ENCODE measurements at regions not wholly inside any gene's neighbourhood (a gene's known extent, or its start where the extent isn't known, plus 50 kb on each side); places are given as distances from the start of the nearest gene placed in this dataset.
"Not testable (repeated sequence)": the region's sequence is repeated elsewhere in the genome, so short reads cannot be mapped to it uniquely, and the experiment has no call there.

DNA sequence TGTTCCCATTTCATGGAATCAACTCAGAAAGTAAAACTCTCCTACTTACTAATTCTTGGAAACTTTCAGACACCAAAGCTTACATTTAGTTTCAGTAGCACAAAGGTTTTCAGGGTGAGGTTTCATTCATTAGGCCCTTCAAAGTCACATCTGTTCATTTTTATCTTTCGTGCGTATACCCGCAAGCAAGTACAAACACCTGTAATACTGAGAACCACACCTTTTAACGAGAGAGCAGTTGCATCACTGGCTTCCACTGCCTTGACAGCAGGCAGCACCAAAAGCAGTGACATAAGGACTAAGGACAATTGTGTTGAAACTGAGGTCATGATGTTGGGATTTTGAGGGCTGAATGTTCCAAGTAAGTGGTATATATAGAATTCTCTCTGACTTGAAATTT, 60.5 kb downstream of the GOLGA6L22 start:
- not testable (repeated sequence) for H3K4me1 ChIP-seq (ENCODE audit: insufficient read depth, low read length); H3K9me3 ChIP-seq (ENCODE audit: low read depth, low read length); H3K27me3 ChIP-seq (ENCODE audit: insufficient read depth, low read length); H3K4me3 ChIP-seq (ENCODE audit: low read length)

DNA sequence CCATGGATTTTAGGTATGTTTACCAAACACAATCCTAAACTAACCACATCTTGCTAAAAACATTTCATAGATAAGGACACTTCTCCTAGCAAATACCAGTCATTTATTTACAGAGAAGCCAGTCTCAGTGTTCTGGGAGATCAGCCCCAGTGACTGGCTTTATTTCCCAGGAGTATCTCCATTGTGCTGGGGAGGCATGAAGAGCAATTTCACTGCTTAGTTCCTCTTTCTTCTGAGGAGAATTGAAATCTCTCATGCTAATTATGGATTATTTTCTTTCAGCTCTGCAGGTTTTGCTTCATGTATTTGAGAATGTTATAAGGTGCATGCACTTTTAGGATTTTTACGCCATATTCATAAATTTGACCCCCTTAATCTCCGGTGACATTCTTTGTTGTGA, 67.8 kb downstream of the GOLGA6L22 start:
- not testable (repeated sequence) for H3K27me3 ChIP-seq (ENCODE audit: insufficient read depth, low read length); H3K4me1 ChIP-seq (ENCODE audit: insufficient read depth, low read length); H3K4me3 ChIP-seq (ENCODE audit: low read length); H3K9me3 ChIP-seq (ENCODE audit: low read depth, low read length)

DNA sequence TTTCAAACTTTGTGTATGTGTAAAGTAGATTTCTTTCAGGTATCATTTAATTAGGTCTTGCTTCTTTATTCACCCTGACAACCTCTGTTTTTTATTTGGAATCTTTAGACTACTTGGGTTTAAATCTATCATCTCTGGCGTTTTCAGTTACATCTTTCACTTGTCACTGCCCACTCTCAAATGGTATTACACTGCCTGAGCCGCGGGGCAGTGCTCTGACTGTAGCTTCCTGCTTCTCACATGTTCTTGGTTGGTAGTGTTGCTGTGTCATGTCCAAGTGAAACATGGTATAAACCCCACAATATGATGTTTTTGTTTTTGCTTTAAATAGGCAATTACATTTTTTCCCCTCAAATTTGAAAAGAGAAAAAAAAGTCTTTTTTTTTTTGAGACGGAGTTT, 68.3 kb downstream of the GOLGA6L22 start:
- H3K4me1 ChIP-seq (ENCODE audit: insufficient read depth, low read length); H3K9me3 ChIP-seq (ENCODE audit: low read depth, low read length); H3K4me3 ChIP-seq (ENCODE audit: low read length); H3K27me3 ChIP-seq (ENCODE audit: insufficient read depth, low read length): not testable (repeated sequence)

DNA sequence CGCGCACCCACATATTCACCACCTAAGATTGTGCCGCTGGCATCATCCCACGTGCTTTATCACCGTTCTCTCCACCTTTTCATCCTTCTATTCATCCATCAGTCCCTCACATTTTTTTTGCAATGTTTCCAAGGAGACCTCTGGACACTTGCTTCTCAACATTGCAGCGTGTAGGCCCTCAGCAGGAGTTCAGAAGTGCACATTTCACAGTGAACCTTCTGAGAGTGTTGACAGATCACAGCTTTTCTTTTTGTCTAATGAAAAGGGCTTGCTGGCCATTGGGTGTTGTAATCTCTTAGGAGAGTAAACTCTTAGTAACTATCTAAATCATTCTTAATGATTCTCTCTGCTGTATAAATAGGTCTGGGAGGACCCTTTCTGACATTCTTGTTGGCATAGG, 70.5 kb downstream of the GOLGA6L22 start:
- H3K27me3 ChIP-seq (ENCODE audit: insufficient read depth, low read length); H3K4me1 ChIP-seq (ENCODE audit: insufficient read depth, low read length); H3K4me3 ChIP-seq (ENCODE audit: low read length); H3K9me3 ChIP-seq (ENCODE audit: low read depth, low read length): not testable (repeated sequence)

DNA sequence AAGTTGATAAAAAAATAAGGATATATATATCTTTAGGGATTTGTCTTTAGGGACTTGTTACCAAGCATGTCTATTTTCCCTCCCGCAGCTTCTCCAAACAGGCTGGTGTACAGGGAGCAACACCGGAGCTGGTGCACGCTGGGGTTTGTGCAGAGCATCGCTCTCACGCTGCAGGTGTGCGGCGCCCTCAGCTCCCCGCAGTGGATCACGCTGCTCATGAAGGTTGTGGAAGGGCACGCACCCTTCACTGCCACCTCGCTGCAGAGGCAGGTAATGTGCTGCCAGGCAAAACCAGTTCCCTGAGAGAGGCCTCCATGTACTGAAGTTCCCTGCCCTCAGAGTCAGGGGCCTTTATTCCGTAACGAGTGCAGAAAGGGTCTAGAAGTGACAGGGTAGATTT, 101.0 kb downstream of the GOLGA6L22 start:
- not testable (repeated sequence) for H3K9me3 ChIP-seq (ENCODE audit: low read depth, low read length); H3K4me1 ChIP-seq (ENCODE audit: insufficient read depth, low read length); H3K27me3 ChIP-seq (ENCODE audit: insufficient read depth, low read length); H3K4me3 ChIP-seq (ENCODE audit: low read length)

DNA sequence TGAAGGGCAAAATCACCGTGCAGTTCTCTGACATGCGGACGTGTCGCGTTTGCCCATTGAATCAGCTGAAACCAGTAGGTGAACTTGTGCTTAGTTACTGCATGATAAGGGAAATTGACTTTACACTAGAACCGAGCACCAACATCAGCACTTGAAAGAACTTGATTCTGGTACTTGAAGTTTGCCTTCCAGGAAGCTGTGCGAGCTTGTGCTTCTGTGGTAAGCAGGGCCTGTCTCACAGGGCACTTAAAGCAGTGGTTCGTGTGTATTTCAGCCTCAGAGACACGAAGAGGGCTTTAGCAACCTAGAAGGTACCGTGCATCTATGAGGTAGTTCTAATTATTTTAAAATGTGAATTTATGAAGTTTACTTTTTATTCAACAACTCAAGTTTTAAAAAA, 103.0 kb downstream of the GOLGA6L22 start:
- not testable (repeated sequence) for H3K4me1 ChIP-seq (ENCODE audit: insufficient read depth, low read length); H3K27me3 ChIP-seq (ENCODE audit: insufficient read depth, low read length); H3K9me3 ChIP-seq (ENCODE audit: low read depth, low read length); H3K4me3 ChIP-seq (ENCODE audit: low read length)

DNA sequence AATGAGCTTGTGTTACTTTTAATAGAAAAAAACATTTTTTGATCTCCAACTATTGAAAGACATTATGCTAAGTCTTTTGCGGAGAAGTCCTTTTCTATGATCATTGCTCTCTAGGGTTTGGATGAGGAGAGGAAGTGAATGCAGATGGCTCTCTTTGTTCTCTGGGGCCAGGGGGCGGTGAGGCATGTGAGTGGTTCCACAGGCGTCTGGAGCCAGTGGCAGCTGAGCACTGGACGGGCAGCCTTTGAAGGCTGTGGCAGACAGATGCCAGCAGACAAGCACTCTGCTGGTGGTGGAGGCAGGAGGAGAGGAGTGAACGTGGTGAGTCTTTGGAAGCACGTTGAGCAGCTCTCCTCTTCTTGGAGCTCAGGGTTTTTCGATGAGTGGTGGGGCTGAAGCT, 107.8 kb downstream of the GOLGA6L22 start:
- H3K4me3 ChIP-seq (ENCODE audit: low read length); H3K27me3 ChIP-seq (ENCODE audit: insufficient read depth, low read length); H3K4me1 ChIP-seq (ENCODE audit: insufficient read depth, low read length); H3K9me3 ChIP-seq (ENCODE audit: low read depth, low read length): not testable (repeated sequence)

DNA sequence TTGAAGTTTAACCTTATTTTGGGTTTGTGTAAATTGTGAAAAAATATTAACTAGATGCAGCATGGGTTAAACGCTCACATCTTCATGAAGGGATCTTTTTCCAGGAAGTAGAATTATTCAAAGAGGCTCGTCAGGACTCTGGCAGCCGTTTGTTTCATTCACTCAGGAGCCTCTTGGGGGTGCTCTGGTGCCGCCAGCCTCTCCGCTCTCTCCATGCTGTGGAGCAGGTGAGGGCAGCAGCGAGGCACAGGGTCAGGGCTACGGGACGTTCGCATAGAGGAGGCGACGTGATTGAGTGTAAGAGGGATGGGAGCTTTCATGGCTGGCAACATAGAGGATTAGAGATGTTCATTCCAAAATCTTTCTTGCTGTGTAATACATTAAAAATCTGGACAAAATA, 110.8 kb downstream of the GOLGA6L22 start:
- H3K4me1 ChIP-seq (ENCODE audit: insufficient read depth, low read length); H3K4me3 ChIP-seq (ENCODE audit: low read length); H3K9me3 ChIP-seq (ENCODE audit: low read depth, low read length); H3K27me3 ChIP-seq (ENCODE audit: insufficient read depth, low read length): not testable (repeated sequence)

DNA sequence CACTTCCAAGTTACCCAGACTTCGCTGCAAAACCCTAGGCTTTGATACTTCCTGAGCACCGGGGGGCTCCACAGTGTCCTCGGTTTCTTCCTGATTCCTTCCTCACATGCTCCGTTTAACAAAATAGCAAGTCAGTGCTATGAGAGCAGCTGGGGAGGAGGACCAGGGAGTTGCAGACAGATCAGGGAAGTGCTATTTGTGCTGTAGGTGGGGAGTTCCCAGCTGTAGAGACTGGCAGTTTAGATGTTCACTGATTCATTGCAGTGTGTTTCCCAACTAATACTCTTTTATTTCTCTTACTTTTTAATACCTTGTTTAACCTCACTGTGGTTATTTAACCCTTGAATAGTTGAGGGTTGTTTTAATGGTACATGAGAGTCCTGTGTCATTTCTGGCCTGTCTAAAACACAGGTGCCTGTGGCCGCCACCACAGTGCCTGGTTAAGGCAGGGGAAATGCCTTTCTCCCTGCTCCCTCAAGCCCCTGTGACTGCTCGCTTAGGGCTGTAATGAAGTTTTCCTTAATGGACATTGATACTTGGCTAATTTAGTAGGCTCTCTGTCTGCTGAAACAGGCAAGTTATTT, 113.5 kb downstream of the GOLGA6L22 start:
- H3K4me1 ChIP-seq (ENCODE audit: insufficient read depth, low read length); H3K4me3 ChIP-seq (ENCODE audit: low read length); H3K27me3 ChIP-seq (ENCODE audit: insufficient read depth, low read length); H3K9me3 ChIP-seq (ENCODE audit: low read depth, low read length): not testable (repeated sequence)

DNA sequence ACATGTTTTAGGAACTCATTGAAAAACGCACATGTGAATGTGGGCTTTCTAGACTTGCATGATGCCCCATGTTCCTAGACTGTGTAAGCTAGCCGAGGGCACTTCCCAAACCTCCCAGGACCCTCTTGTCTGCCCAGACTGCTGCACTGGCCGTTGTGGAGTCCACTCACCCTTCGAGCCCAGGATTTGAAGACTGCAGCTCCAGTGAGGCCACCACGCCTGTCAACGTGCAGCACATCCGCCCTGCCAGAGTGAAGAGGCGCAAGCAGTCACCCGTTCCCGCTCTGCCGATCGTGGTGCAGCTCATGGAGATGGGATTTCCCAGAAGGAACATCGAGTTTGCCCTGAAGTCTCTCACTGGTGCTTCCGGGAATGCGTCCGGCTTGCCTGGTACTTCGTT, 114.1 kb downstream of the GOLGA6L22 start:
- not testable (repeated sequence) for H3K27me3 ChIP-seq (ENCODE audit: insufficient read depth, low read length); H3K4me1 ChIP-seq (ENCODE audit: insufficient read depth, low read length); H3K9me3 ChIP-seq (ENCODE audit: low read depth, low read length); H3K4me3 ChIP-seq (ENCODE audit: low read length)

DNA sequence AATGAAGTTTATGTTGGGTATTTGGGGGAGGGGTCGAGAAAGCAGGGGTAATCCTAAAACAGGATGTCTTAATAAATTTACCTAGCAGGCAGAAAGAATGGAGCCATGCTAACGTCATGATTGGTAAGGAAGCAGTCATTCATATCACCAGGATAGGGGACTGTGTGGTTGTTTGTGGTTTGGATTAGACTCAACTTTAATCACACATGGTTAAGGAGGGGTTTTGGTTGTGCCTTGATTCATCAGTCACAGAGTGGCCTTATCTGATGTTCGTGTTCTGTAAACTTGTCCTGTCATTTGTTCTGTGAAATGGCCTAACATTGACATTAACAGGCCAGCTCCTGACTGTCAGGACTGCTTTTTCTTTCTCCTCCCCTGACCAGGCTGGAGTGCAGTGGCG, 119.1 kb downstream of the GOLGA6L22 start:
- H3K9me3 ChIP-seq (ENCODE audit: low read depth, low read length); H3K4me3 ChIP-seq (ENCODE audit: low read length); H3K27me3 ChIP-seq (ENCODE audit: insufficient read depth, low read length); H3K4me1 ChIP-seq (ENCODE audit: insufficient read depth, low read length): not testable (repeated sequence)

DNA sequence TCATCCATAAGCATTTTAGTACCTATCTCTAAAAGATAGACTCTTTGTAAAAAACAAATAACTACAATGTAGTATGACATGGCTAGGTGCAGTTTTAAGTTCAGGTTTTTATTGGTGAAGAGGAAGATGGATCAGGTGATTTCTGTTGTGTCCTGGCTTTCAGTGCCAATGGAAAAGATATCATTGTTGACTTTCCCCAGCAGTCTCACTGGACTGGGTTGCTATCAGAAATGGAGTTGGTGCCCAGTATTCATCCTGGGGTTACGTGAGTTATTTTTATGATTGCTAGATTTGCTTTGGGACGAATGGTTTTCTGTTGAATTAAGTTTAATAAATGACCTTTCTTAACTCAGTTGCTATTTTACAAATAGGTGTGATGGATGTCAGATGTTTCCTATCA, 120.5 kb downstream of the GOLGA6L22 start:
- H3K27me3 ChIP-seq (ENCODE audit: insufficient read depth, low read length); H3K9me3 ChIP-seq (ENCODE audit: low read depth, low read length); H3K4me1 ChIP-seq (ENCODE audit: insufficient read depth, low read length); H3K4me3 ChIP-seq (ENCODE audit: low read length): not testable (repeated sequence)

DNA sequence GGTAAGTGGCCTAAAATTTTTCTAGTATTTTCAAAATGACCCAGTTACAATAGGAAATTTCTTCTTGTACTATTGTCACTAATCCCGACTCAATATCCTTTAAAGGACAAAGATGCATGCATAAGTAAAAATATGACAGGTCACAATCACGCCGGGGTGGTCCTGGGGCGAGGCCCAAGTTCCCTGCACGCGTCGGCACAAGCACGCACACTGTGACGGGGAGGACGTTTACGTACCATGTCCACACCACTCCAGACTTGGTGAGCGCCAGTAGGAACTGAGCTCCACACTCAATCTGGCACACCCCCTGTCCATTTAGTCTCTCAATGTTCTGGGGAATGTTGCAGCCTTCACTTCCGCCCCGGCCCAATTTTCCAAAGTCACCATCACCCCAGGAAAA, 128.7 kb downstream of the GOLGA6L22 start:
- H3K4me1 ChIP-seq (ENCODE audit: insufficient read depth, low read length); H3K9me3 ChIP-seq (ENCODE audit: low read depth, low read length); H3K27me3 ChIP-seq (ENCODE audit: insufficient read depth, low read length); H3K4me3 ChIP-seq (ENCODE audit: low read length): not testable (repeated sequence)

DNA sequence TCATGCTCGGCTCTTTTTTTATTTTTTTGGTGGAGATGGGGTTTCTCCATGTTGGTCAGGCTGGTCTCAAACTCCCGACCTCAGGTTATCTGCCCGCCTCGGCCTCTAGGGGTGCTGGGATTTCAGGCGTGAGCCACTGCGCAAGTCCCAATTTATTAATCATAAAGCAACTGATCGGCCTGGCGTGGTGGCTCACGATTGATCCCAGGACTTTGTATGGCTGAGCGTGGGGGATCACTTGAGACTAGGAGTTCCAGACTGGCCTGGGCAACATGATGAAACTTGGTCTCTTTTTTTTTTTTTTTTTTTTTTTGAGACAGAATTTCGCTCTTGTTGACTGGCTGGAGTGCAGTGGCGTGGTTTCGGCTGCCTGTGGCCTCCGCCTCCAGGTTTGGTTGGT, 139.8 kb downstream of the GOLGA6L22 start:
- H3K27me3 ChIP-seq (ENCODE audit: insufficient read depth, low read length); H3K9me3 ChIP-seq (ENCODE audit: low read depth, low read length); H3K4me3 ChIP-seq (ENCODE audit: low read length); H3K4me1 ChIP-seq (ENCODE audit: insufficient read depth, low read length): not testable (repeated sequence)

DNA sequence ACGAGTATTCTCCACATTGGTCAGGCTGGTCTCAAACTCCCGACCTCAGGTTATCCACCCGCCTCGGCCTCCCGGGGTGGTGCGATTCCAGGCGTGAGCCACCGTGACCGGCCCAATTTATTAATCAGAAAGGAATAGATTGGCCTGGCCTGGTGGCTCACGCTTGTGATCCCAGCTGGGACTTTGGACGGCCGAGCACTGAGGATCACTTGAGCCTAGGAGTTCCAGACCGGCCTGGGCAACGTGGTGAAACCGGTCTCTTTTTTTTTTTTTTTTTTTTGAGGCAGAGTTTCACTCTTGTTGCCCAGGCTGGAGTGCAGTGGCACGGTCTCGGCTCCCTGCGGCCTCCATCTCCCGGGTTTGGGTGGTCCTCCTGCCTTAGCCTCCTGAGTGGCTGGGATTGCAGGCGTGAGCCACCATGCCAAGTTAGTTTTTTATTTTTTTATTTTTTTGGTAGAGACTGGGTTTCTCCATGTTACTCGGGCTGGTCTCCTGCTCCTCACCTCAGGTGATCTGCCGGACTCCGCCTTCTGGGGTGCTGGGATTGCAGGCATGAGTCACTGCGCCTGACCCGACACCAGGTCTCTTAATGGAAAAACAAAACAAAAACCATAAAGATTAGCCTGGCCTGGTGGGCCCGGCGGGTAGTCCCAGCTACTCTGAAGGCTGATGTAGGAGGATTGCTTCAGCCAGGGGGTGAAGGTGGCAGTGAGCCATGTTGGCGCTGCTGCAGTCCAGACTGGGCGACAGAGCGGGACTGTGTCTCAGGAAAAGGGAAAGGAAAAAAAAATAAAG, 141.0 kb downstream of the GOLGA6L22 start:
- H3K27me3 ChIP-seq (ENCODE audit: insufficient read depth, low read length); H3K4me3 ChIP-seq (ENCODE audit: low read length): not testable (repeated sequence)

DNA sequence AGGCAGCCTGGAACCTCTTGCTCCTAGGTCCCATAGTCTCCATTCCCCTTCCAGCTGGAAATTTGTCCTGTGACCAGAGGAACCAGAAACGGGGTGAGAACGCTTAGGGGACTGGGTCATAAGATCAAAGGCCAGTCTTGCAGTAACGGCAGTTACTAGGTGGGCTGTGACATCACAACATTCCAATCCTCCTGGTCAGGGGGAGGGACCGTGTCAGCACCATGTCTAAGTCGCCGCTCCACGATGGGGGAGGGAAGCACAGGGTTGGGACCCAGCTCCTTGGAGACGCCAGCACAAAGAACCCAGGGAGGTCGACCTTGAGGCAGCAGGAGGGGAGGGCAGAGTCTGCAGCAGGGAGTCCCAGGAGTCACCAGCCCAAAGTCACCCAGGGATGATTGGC, 158.3 kb downstream of the GOLGA6L22 start:
- H3K4me1 ChIP-seq (ENCODE audit: insufficient read depth, low read length); H3K9me3 ChIP-seq (ENCODE audit: low read depth, low read length); H3K4me3 ChIP-seq (ENCODE audit: low read length): not testable (repeated sequence)

More for the DNA sequence above, 141.0 kb downstream of the GOLGA6L22 start:
- H3K9me3 ChIP-seq (ENCODE audit: low read depth, low read length); H3K4me1 ChIP-seq (ENCODE audit: insufficient read depth, low read length): not testable (repeated sequence)

More for the DNA sequence above, 158.3 kb downstream of the GOLGA6L22 start:
- H3K27me3 ChIP-seq (ENCODE audit: insufficient read depth, low read length): not testable (repeated sequence)

All from mononuclear cell (primary cell).